ENCODE measurements at regions not wholly inside any gene's neighbourhood (a gene's known extent, or its start where the extent isn't known, plus 50 kb on each side); places are given as distances from the start of the nearest gene placed in this dataset.

DNA sequence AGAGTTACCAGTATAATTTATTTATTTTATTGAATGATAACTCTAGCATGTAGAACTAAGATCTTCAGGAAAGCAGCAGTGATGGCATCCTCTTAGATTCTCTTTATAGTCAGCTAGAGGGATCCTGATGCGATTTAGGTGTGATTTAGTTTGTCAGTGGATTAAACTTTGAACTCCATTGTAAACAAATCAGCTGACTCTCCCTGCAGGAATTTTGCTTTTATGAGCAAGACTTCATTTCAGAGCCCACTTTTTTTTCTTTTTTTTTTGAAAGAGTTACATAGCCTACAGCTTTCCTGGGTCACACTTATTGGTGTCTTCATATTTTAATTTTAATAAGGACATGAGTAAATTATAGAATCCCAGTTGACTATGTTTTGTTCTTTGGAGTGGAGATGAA is 93.8 kb upstream of the SEMA6A start:
- H3K9me3 Mint-ChIP-seq = no peaks in the 10 kb centered on the region
- no peaks in the 10 kb centered on the region for H3K27me3 Mint-ChIP-seq (ENCODE audit: low read depth)
- H3K36me3 Mint-ChIP-seq (ENCODE audit: low read depth) = no peaks in the 10 kb centered on the region
- no peak overlapping the region for H3K27ac Mint-ChIP-seq
- H3K4me3 Mint-ChIP-seq = no peak overlapping the region
- no peaks in the 10 kb centered on the region for H3K4me1 Mint-ChIP-seq (ENCODE audit: low read depth)

GRCh38 chr5:116666901-116667300 is 92.3 kb upstream of the SEMA6A start:
- no peak overlapping the region for H3K27ac Mint-ChIP-seq
- H3K9me3 Mint-ChIP-seq = no peaks in the 10 kb centered on the region
- H3K27me3 Mint-ChIP-seq (ENCODE audit: low read depth) = no peaks in the 10 kb centered on the region
- no peaks in the 10 kb centered on the region for H3K4me1 Mint-ChIP-seq (ENCODE audit: low read depth)
- H3K36me3 Mint-ChIP-seq (ENCODE audit: low read depth) = no peaks in the 10 kb centered on the region
- H3K4me3 Mint-ChIP-seq = no peak overlapping the region

- Mint-ChIP-seq H3K9me3 (no peaks in the 10 kb centered on the region), H3K27me3 (ENCODE audit: low read depth) (no peaks in the 10 kb centered on the region), H3K4me1 (ENCODE audit: low read depth) (no peaks in the 10 kb centered on the region), H3K36me3 (ENCODE audit: low read depth) (no peaks in the 10 kb centered on the region), H3K4me3 (no peak overlapping the region), H3K27ac (no peak overlapping the region)
Observed at GRCh38 chr5:116664988-116665387, 90.4 kb upstream of the SEMA6A start.

DNA sequence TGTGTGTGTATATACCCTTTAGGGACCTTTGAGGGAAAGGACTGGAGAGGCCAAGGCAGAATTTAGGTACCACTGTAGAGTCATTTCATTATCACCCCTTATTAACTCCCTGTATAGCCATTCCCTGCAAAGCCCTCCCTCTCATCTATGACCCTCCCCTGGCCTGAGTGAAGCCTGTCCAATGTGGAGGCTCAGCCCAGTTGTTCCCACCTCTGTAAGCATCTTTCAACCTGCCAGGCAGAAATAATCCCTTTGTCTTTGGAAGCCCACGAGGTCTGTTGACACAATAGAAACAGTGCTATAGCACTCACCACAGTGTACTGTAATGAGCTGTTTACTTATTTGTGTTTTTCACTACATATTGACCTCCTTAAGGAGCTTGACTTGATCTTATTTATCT is 88.5 kb upstream of the SEMA6A start:
- no peaks in the 10 kb centered on the region for H3K4me1 Mint-ChIP-seq (ENCODE audit: low read depth)
- no peak overlapping the region for H3K27ac Mint-ChIP-seq
- H3K36me3 Mint-ChIP-seq (ENCODE audit: low read depth) = no peaks in the 10 kb centered on the region

GRCh38 chr5:116661419-116661818 is 86.8 kb upstream of the SEMA6A start:
- Mint-ChIP-seq H3K27ac (no peak overlapping the region), H3K36me3 (ENCODE audit: low read depth) (no peaks in the 10 kb centered on the region), H3K27me3 (ENCODE audit: low read depth) (peaks cover 5% of the 10 kb centered on the region), H3K4me3 (no peak overlapping the region), H3K4me1 (ENCODE audit: low read depth) (no peaks in the 10 kb centered on the region), H3K9me3 (no peaks in the 10 kb centered on the region)

More for the DNA sequence above, 88.5 kb upstream of the SEMA6A start:
- Mint-ChIP-seq H3K9me3 (no peaks in the 10 kb centered on the region), H3K4me3 (no peak overlapping the region), H3K27me3 (ENCODE audit: low read depth) (no peaks in the 10 kb centered on the region)

- no peaks in the 10 kb centered on the region for H3K9me3 Mint-ChIP-seq
- no peaks in the 10 kb centered on the region for H3K36me3 Mint-ChIP-seq (ENCODE audit: low read depth)
- peaks cover 6% of the 10 kb centered on the region for H3K27me3 Mint-ChIP-seq (ENCODE audit: low read depth)
- H3K4me3 Mint-ChIP-seq = no peak overlapping the region
- H3K4me1 Mint-ChIP-seq (ENCODE audit: low read depth) = no peaks in the 10 kb centered on the region
- H3K27ac Mint-ChIP-seq = no peak overlapping the region
Observed at GRCh38 chr5:116660929-116661328, 86.3 kb upstream of the SEMA6A start.

DNA sequence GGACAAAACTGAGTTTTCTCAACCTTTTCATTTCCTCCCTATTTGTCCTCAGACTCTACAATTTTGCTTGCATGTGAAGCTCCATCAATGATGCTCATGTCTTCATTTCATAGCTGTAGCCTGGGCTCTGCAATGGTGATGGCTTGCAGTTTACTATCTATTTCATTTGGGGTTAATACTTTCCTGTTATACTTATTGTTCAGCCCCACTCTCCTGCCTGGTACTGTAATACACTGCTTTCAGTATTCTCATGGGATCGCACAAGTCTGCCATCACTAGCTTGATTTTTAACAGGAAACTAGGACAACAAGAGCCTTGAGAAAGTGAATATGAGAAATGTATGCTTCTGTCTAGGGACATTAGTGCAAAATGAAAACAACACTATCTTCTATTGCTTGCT is 84.2 kb upstream of the SEMA6A start:
- Mint-ChIP-seq H3K4me3 (no peak overlapping the region), H3K36me3 (ENCODE audit: low read depth) (no peaks in the 10 kb centered on the region), H3K9me3 (no peaks in the 10 kb centered on the region), H3K27ac (no peak overlapping the region), H3K27me3 (ENCODE audit: low read depth) (peaks cover 6% of the 10 kb centered on the region), H3K4me1 (ENCODE audit: low read depth) (no peaks in the 10 kb centered on the region)

GRCh38 chr5:116658141-116658540 is 83.5 kb upstream of the SEMA6A start:
- no peaks in the 10 kb centered on the region for H3K9me3 Mint-ChIP-seq
- H3K27ac Mint-ChIP-seq = no peak overlapping the region
- peaks cover 6% of the 10 kb centered on the region for H3K27me3 Mint-ChIP-seq (ENCODE audit: low read depth)
- H3K36me3 Mint-ChIP-seq (ENCODE audit: low read depth) = no peaks in the 10 kb centered on the region
- H3K4me3 Mint-ChIP-seq = no peak overlapping the region
- no peaks in the 10 kb centered on the region for H3K4me1 Mint-ChIP-seq (ENCODE audit: low read depth)

DNA sequence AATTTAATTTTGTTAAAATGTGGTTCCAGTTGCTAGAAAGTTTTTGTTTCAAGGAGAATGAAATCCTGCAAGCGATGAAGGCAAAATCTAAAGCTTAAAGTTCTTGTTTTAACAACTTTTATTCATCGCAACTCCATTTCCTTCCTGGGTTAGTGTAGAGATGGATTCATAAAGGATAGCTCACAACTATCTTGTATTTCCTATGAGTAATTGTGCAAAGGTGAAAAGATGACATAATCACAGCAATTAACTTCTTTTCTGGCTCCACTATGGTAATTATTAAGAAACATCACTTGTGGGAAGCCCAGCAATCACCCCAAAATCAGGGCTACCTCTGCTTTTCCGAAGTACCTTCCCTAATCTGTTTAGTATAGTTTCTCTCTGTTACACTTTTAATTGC is 80.8 kb upstream of the SEMA6A start:
- Mint-ChIP-seq H3K27me3 (ENCODE audit: low read depth) (peaks cover 6% of the 10 kb centered on the region), H3K9me3 (no peaks in the 10 kb centered on the region), H3K27ac (no peak overlapping the region), H3K36me3 (ENCODE audit: low read depth) (no peaks in the 10 kb centered on the region), H3K4me3 (no peak overlapping the region), H3K4me1 (ENCODE audit: low read depth) (no peaks in the 10 kb centered on the region)

DNA sequence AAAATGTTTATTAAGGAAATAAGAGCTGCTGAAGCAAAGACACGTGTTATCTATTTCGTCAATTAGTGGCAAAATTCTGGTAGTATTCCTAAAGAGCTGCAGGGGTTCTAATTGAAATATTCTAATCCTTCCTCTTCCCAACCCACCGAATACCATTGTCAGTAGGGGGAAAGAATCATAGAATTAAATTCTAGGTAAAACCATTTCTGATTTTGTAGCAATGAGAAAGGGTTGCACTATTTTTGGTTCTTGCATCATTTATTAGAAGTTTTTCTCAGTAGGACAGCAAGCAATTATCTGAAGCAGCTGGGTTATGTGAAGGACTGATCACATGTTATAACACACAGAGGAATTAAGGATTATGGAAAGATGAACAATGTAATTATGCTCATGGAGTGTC is 80.3 kb upstream of the SEMA6A start:
- H3K4me3 Mint-ChIP-seq = no peak overlapping the region
- H3K36me3 Mint-ChIP-seq (ENCODE audit: low read depth) = no peaks in the 10 kb centered on the region
- peaks cover 6% of the 10 kb centered on the region for H3K27me3 Mint-ChIP-seq (ENCODE audit: low read depth)
- no peaks in the 10 kb centered on the region for H3K4me1 Mint-ChIP-seq (ENCODE audit: low read depth)
- no peaks in the 10 kb centered on the region for H3K9me3 Mint-ChIP-seq
- no peak overlapping the region for H3K27ac Mint-ChIP-seq

GRCh38 chr5:116652903-116653302 is 78.3 kb upstream of the SEMA6A start:
- H3K9me3 Mint-ChIP-seq = no peaks in the 10 kb centered on the region
- H3K36me3 Mint-ChIP-seq (ENCODE audit: low read depth) = no peaks in the 10 kb centered on the region
- no peak overlapping the region for H3K27ac Mint-ChIP-seq
- no peak overlapping the region for H3K4me3 Mint-ChIP-seq
- peaks cover 6% of the 10 kb centered on the region for H3K27me3 Mint-ChIP-seq (ENCODE audit: low read depth)
- H3K4me1 Mint-ChIP-seq (ENCODE audit: low read depth) = no peaks in the 10 kb centered on the region

- peaks cover 6% of the 10 kb centered on the region for H3K27me3 Mint-ChIP-seq (ENCODE audit: low read depth)
- H3K4me1 Mint-ChIP-seq (ENCODE audit: low read depth) = no peaks in the 10 kb centered on the region
- no peak overlapping the region for H3K27ac Mint-ChIP-seq
- H3K4me3 Mint-ChIP-seq = no peak overlapping the region
- H3K36me3 Mint-ChIP-seq (ENCODE audit: low read depth) = no peaks in the 10 kb centered on the region
- H3K9me3 Mint-ChIP-seq = no peaks in the 10 kb centered on the region
Observed at GRCh38 chr5:116652196-116652729, 77.6 kb upstream of the SEMA6A start.

- Mint-ChIP-seq H3K4me1 (ENCODE audit: low read depth) (no peaks in the 10 kb centered on the region), H3K27ac (no peak overlapping the region), H3K36me3 (ENCODE audit: low read depth) (no peaks in the 10 kb centered on the region), H3K4me3 (no peak overlapping the region), H3K27me3 (ENCODE audit: low read depth) (peaks cover 3% of the 10 kb centered on the region), H3K9me3 (no peaks in the 10 kb centered on the region)
Observed at GRCh38 chr5:116651653-116652052, 77.0 kb upstream of the SEMA6A start.

DNA sequence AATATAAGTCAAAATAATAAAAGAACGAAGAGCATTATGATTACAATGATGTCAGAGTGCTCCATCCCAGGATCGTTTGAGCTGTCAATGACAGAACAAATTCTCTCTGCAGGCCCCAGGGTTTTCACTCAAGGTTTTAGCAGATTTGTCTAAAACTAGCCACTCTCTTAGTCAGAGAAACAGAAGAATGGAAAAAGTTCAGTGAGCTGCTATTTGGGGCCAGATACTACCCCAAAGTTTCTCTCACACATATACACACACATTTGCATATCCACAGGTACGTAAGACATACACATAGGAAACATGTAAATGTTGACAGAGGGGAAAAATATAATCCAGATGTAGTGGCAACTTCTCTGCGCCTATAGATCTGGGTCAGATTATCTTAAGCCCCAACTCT is 76.3 kb upstream of the SEMA6A start:
- Mint-ChIP-seq H3K27me3 (ENCODE audit: low read depth) (no peaks in the 10 kb centered on the region), H3K4me3 (no peak overlapping the region), H3K36me3 (ENCODE audit: low read depth) (no peaks in the 10 kb centered on the region), H3K9me3 (no peaks in the 10 kb centered on the region), H3K4me1 (ENCODE audit: low read depth) (no peaks in the 10 kb centered on the region), H3K27ac (no peak overlapping the region)

DNA sequence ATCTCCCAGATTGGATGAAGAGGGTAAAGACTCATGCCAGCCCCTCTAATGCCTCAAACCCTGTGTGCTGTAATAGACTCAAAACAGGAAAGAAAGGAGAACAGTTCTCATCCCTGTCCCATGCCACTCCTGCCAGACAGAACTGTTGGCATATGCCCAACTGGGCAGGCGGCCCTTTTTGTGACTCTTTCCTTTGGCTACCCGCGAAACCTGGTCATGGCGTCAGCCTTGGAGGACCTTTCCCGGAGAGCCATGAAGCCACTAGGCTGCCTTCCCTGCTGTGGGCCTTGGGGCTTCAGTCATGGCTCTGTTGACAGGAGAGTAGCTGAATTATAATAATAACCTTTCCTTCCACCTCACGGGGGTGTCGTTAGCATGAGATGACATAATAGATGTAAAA is 75.9 kb upstream of the SEMA6A start:
- Mint-ChIP-seq H3K36me3 (ENCODE audit: low read depth) (no peaks in the 10 kb centered on the region), H3K4me3 (no peak overlapping the region), H3K4me1 (ENCODE audit: low read depth) (no peaks in the 10 kb centered on the region), H3K9me3 (no peaks in the 10 kb centered on the region), H3K27me3 (ENCODE audit: low read depth) (no peaks in the 10 kb centered on the region), H3K27ac (no peak overlapping the region)

GRCh38 chr5:116646611-116647289 is 72.1 kb upstream of the SEMA6A start:
- H3K9me3 Mint-ChIP-seq = no peaks in the 10 kb centered on the region
- H3K36me3 Mint-ChIP-seq (ENCODE audit: low read depth) = no peaks in the 10 kb centered on the region
- H3K27me3 Mint-ChIP-seq (ENCODE audit: low read depth) = no peaks in the 10 kb centered on the region
- no peak overlapping the region for H3K27ac Mint-ChIP-seq
- no peaks in the 10 kb centered on the region for H3K4me1 Mint-ChIP-seq (ENCODE audit: low read depth)
- no peak overlapping the region for H3K4me3 Mint-ChIP-seq
